ENCODE measurements at regions not wholly inside any gene's neighbourhood (a gene's known extent, or its start where the extent isn't known, plus 50 kb on each side); places are given as distances from the start of the nearest gene placed in this dataset.

GRCh38 chr20:51116765-51117686, 94.1 kb upstream of the KCNG1 start:
- DNase-seq (ENCODE audit: low spot score) = no peak
- no peak for TF ChIP-seq CTCF (IDR thresholded peaks at IDR 0.05; ENCODE audit: extremely low read depth, missing control alignments)

GRCh38 chr20:51111290-51111689, 88.4 kb upstream of the KCNG1 start:
- no peak for DNase-seq (ENCODE audit: low spot score)

DNA sequence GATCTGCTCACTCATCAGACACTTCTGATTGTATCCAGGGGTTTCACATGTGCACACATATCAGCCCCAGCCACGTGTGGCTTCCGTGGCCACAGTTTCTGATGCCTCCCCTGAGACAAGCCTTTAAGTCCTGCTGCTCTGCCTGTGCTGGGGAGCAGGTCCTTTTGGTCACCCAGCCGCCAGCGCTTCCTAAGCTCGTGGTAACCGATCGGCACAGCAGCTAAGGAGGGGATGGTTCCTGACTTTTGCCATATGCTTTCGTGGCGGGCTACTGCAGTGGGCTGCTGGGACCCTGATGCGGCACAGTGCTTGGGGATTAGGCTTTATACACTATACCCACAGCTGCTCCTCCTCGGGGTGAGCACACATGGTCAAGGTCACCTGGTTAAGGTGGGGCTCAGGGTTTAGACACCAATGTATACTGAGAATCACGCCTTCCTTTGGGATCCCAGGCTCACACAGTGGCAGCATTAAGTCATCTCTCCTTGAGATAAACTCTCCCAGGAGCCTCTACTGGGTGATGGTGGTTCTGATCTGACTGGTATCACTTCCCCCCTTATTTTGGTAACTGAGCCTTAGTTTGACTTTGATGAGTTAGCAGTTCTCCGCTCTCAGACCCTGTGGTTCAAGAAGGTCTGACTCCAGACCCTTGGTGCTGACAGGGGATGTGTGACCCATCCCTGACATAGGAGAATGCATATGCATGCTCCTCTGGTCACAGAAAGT, 85.9 kb upstream of the KCNG1 start:
- TF ChIP-seq CTCF (IDR thresholded peaks at IDR 0.05; ENCODE audit: extremely low read depth, missing control alignments) = no peak
- DNase-seq (ENCODE audit: low spot score) = no peak

More at GRCh38 chr20:51111290-51111689, 88.4 kb upstream of the KCNG1 start:
- no peak for TF ChIP-seq CTCF (IDR thresholded peaks at IDR 0.05; ENCODE audit: extremely low read depth, missing control alignments)

DNA sequence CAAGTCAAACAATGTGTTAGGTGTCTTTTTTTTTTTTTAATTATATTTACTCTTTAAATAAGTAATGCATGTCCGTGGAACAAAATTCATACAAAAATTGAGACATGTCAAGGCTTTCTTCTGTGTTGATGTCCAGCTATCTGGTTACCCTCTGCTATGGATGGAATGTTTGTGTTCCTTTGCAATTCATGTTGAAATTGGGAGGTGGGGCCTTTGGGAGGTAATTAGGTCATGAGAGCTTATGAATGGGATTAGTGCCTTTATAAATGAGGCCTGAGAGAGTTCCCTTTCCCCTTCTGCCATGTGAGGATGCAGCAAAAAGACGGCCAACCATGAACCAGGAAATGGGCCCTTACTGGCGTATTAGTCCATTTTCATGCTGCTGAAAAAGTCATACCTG, 83.1 kb upstream of the KCNG1 start:
- no peak for TF ChIP-seq CTCF (IDR thresholded peaks at IDR 0.05; ENCODE audit: extremely low read depth, missing control alignments)
- no peak for DNase-seq (ENCODE audit: low spot score)

DNA sequence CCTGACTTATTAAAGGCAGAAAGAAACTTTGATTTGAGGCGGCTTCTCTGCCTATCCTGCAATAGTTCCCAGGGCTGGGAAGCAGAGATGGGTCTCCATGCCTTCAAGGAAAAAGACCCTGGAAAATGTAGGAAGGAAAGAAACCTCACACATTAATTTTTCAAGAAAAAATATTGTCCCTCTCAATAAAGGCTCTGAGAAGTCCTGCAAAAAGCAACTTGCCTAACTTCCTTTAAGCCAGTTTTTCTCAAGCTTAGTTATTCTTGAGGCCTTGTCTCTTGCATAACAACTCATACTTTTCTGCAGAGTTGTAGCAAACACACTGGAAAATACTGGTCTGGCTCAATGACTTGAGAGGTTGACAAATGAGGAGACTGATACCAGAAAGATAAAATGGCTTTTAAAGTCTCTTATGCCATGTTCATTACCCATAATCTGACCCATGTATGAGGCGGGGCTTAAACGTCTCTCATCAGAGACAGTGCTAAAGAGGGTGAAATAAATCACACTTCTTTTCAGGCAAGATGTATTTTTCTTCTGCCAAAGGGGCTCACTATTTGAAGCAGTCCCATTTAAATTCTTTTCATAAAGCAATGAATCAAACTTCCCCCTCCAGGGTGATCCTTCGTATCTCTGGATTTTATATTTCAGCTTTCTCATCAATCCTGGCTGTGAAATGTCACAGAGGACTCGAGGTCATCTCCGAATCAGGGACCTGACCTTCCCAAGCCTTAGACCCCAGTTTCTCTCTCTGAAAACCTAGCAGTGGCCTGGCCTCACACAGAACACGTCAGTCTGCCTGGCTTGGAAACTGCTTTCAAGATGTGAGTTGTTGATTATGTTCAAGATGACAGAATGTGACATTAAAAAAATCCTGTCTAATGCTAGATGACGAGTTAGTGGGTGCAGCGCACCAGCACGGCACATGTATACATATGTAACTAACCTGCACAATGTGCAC, 82.3 kb upstream of the KCNG1 start:
- no peak for DNase-seq (ENCODE audit: low spot score)
- no peak for TF ChIP-seq CTCF (IDR thresholded peaks at IDR 0.05; ENCODE audit: extremely low read depth, missing control alignments)

DNA sequence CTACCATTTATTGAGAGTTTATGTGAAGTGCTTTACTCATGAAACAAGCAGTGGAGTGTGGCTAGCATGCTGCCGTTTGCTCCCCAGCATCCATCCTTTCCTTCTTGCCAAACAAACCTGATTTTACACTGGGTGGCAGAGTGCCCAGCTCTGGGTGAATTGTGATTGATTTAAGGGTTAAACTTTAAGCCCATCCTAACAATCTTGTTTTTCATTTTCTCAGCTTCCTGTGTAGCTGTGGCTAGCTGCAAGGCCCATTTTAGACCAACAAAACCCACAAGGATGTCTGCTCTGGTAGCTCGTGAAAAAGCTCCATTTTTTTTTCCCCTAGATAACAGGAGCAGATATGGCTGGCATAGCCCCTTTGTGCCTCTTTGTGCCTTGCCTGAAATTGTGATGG, 77.7 kb upstream of the KCNG1 start:
- TF ChIP-seq CTCF (IDR thresholded peaks at IDR 0.05; ENCODE audit: extremely low read depth, missing control alignments) = no peak
- DNase-seq (ENCODE audit: low spot score) = no peak
